SK-N-SH (cell line): ENCODE measurements at regions not wholly inside any gene's neighbourhood (a gene's known extent, or its start where the extent isn't known, plus 50 kb on each side); places are given as distances from the start of the nearest gene placed in this dataset.

Experiments used
- CTCF ChIA-PET: fragments of 300-600, 350-600 bp; formaldehyde crosslinking; extraction: SDS; loops from one replicate; lab custom pipeline; 2021; lab: Yijun Ruan, JAX
- POLR2A ChIA-PET: fragments of 350-600 bp; sonication (Branson Sonifier 250); formaldehyde crosslinking; extraction: SDS; loops from one replicate; lab custom pipeline; 2020; ENCODE audit warnings: antibody characterized with exemption, inconsistent platforms; lab: Yijun Ruan, JAX
- DNase-seq: peaks from one replicate; pipeline ENCODE4 v3.0.0; 2012
- H2AFZ ChIP-seq: fragments of 200-600 bp; sonication (generic); 2 replicates; pipeline ENCODE4 v1.8.1; 2016; ENCODE audit warnings: antibody characterized with exemption, mild to moderate bottlenecking, low read depth
- H3F3A ChIP-seq: fragments of 200-600 bp; sonication (generic); replicated peaks from 2 replicates; pipeline ENCODE3; 2016; ENCODE audit warnings: antibody characterized with exemption, mild to moderate bottlenecking; ENCODE audit not compliant: insufficient read depth
- H3K27ac ChIP-seq, 2 experiments: fragments of 200-500 bp in 1 of 2; fragments of 200-600 bp in 1 of 2; sonication (Bioruptor generic) in 1 of 2; sonication (generic), shearing (Covaris generic) in 1 of 2; 2 replicates each; pipeline versions ENCODE4 v1.5.1 to v1.6.1; 2014 to 2016; ENCODE audit warnings: low read depth in 2 of 2, inconsistent platforms in 1 of 2, low read length in 1 of 2, mild to moderate bottlenecking in 1 of 2, mixed read lengths in 1 of 2
- H3K27me3 ChIP-seq: fragments of 200-600 bp; sonication (generic), shearing (Covaris generic); 2 replicates; pipeline ENCODE4 v1.6.1; 2016; ENCODE audit warnings: mixed run types; ENCODE audit not compliant: insufficient read depth
- H3K36me3 ChIP-seq, 2 experiments: fragments of 200-500 bp in 1 of 2; fragments of 200-600 bp in 1 of 2; sonication (Bioruptor generic) in 1 of 2; sonication (generic) in 1 of 2; replicated peaks in 1 of 2; 2 replicates each; pipeline versions ENCODE3 to v1.5.1; 2014 to 2016; ENCODE audit warnings: low read length in 1 of 2, mild to moderate bottlenecking in 1 of 2; ENCODE audit not compliant: insufficient read depth in 2 of 2, control insufficient read depth in 1 of 2
- H3K4me1 ChIP-seq, 2 experiments: fragments of 200-500 bp in 1 of 2; fragments of 200-600 bp in 1 of 2; sonication (Bioruptor generic) in 1 of 2; sonication (generic), shearing (Covaris generic) in 1 of 2; 2 replicates each; pipeline versions ENCODE4 v1.5.1 to v1.6.1; 2014 to 2016; ENCODE audit warnings: low read depth in 1 of 2, low read length in 1 of 2, mixed run types in 1 of 2; ENCODE audit not compliant: insufficient read depth in 2 of 2, control insufficient read depth in 1 of 2
- H3K4me2 ChIP-seq: fragments of 200-600 bp; sonication (generic), shearing (Covaris generic); 2 replicates; pipeline ENCODE4 v1.6.1; 2017; ENCODE audit warnings: mixed run types
- H3K4me3 ChIP-seq, 2 experiments: fragments of 200-500 bp in 1 of 2; fragments of 200-600 bp in 1 of 2; sonication (Bioruptor generic) in 1 of 2; sonication (generic), shearing (Covaris generic) in 1 of 2; 2 replicates each; pipeline versions ENCODE4 v1.5.1 to v1.8.1; 2014 to 2016; ENCODE audit warnings: low read depth in 2 of 2, inconsistent platforms in 1 of 2, low read length in 1 of 2, mild to moderate bottlenecking in 1 of 2, mixed read lengths in 1 of 2, moderate library complexity in 1 of 2
- H3K79me2 ChIP-seq: fragments of 200-600 bp; sonication (generic); 2 replicates; pipeline ENCODE4 v1.8.1; 2017; ENCODE audit warnings: mild to moderate bottlenecking; ENCODE audit not compliant: insufficient read depth
- H3K9ac ChIP-seq: fragments of 200-600 bp; sonication (generic); 2 replicates; pipeline ENCODE4 v1.6.1; 2017; ENCODE audit warnings: mixed run types
- H3K9me2 ChIP-seq: fragments of 200-600 bp; sonication (generic); 2 replicates; pipeline ENCODE4 v1.6.1; 2017; ENCODE audit warnings: mixed run types
- H3K9me3 ChIP-seq: fragments of 200-600 bp; sonication (generic); 2 replicates; pipeline ENCODE4 v1.6.1; 2017; ENCODE audit warnings: mixed run types, mild to moderate bottlenecking, moderate library complexity
- H4K20me1 ChIP-seq: fragments of 200-600 bp; sonication (generic); 2 replicates; pipeline ENCODE4 v1.6.1; 2017; ENCODE audit warnings: mild to moderate bottlenecking, mixed run types; ENCODE audit not compliant: insufficient read depth
- CHD2 ChIP-seq: fragments of 150-350 bp; IDR thresholded peaks from 2 replicates; pipeline ENCODE4 v1.6.1; 2018; ENCODE audit warnings: low read length; ENCODE audit not compliant: partially characterized antibody
- EP300 ChIP-seq, 2 experiments: IDR thresholded peaks; 2 replicates each; pipeline versions ENCODE4 v1.4.0 to v1.6.1; 2012; ENCODE audit warnings: borderline replicate concordance in 1 of 2, low read depth in 1 of 2, low read length in 1 of 2
- EZH2phosphoT487 ChIP-seq: fragments of 200-600 bp; sonication (generic); IDR thresholded peaks from 2 replicates; pipeline ENCODE4 v1.6.1; 2017; ENCODE audit warnings: low read depth, mixed run types, mild to moderate bottlenecking, antibody characterized with exemption, moderate library complexity, borderline replicate concordance
- FOSL2 ChIP-seq: IDR thresholded peaks from 2 replicates; pipeline ENCODE4 v1.4.0; 2012; ENCODE audit warnings: low read depth, mild to moderate bottlenecking, moderate library complexity, borderline replicate concordance
- FOXM1 ChIP-seq: IDR thresholded peaks from 2 replicates; pipeline ENCODE4 v1.4.0; 2012; ENCODE audit warnings: low read depth, mild to moderate bottlenecking
- GATA2 ChIP-seq: sonication (generic); formaldehyde crosslinking; IDR thresholded peaks from 2 replicates; pipeline ENCODE4 v1.5.0; 2020; ENCODE audit warnings: mild to moderate bottlenecking, missing genetic modification reagents
- JUND ChIP-seq: IDR thresholded peaks from 2 replicates; pipeline ENCODE4 v1.4.0; 2012
- NRF1 ChIP-seq: IDR thresholded peaks from 2 replicates; pipeline ENCODE4 v1.6.1; 2012; ENCODE audit warnings: low read depth, mild to moderate bottlenecking, low read length
- RAD21 ChIP-seq: IDR thresholded peaks from 2 replicates; pipeline ENCODE4 v1.6.1; 2012; ENCODE audit warnings: mild to moderate bottlenecking, low read length
- RCOR1 ChIP-seq: fragments of 150-350 bp; IDR thresholded peaks from 2 replicates; pipeline ENCODE4 v1.6.1; 2017; ENCODE audit warnings: antibody characterized with exemption, low read length
- SIN3A ChIP-seq: IDR thresholded peaks from 2 replicates; pipeline ENCODE4 v1.6.1; 2012; ENCODE audit warnings: low read depth, mild to moderate bottlenecking, low read length, moderate library complexity, borderline replicate concordance
- SMC3 ChIP-seq: IDR thresholded peaks from 2 replicates; pipeline ENCODE4 v1.6.1; 2012; ENCODE audit warnings: low read depth, low read length, improper control_type of control experiment
- TAF1 ChIP-seq: IDR thresholded peaks from 2 replicates; pipeline ENCODE4 v1.6.1; 2012; ENCODE audit warnings: low read depth, mild to moderate bottlenecking, low read length, moderate library complexity, borderline replicate concordance
- TCF12 ChIP-seq: IDR thresholded peaks from 2 replicates; pipeline ENCODE4 v1.4.0; 2012
- WGBS: methylation state at CpG from one replicate; pipeline ENCODE4 v1.1.6; 2017; ENCODE audit warnings: low lambda C conversion rate; 5-methylcytosine and 5-hydroxymethylcytosine counted together
- TF ChIP-seq, protein P1 (sequence below): IDR thresholded peaks from 2 replicates; pipeline ENCODE4; 2012
- TF ChIP-seq, protein P2 (sequence below): IDR thresholded peaks from 2 replicates; pipeline ENCODE4 v1.4.0; 2012; ENCODE audit warnings: low read depth, borderline replicate concordance

DNA sequence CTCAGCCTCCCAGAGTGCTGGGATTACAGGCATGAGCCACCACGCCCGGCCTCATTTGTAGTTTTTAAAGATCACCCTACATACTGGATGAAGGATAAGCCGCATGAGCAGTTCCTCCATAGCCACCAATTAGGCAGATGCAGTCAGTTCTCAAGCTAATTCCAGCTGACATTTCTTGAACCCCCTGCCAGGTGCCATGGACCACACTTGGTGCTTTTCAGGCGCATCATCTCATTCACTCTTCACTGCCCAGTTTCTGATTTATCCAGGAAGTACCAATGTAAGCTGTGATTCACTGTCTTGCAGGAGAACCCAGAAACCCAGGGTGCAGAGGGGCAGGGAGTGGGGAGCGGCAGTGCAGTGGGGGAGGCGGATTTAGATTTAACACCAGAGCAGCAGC, 56.5 kb upstream of the RASA2 start:
- Histone ChIP-seq H3F3A (no peaks in the 10 kb centered on the region), H3K4me1 (peaks cover 13 to 20% of the 10 kb centered on the region in 2 experiments; a peak in 1 of 4 replicates), H3K36me3 (peaks cover 6 to 8% of the 10 kb centered on the region in 2 experiments), H3K4me3 (no peak overlapping the region), H3K4me2 (no peak overlapping the region), H2AFZ (no peak overlapping the region), H3K79me2 (peaks cover 50% of the 10 kb centered on the region), H4K20me1 (no peaks in the 10 kb centered on the region), H3K9me3 (no peaks in the 10 kb centered on the region)
- WGBS, result 98% methylated on average over 6 of the region's 6 CpGs
- POLR2A ChIA-PET, result no interaction called here
- no peak for TF ChIP-seq RCOR1
- no peak for TF ChIP-seq SMC3
- no peak for TF ChIP-seq SIN3A
- TF ChIP-seq TCF12, result 0 out of 2 replicates have a peak, but pooled peaks have one; percentile 9
- TF ChIP-seq EZH2phosphoT487, result no peak
- TF ChIP-seq JUND, result no peak
- TF ChIP-seq, protein P1, sequence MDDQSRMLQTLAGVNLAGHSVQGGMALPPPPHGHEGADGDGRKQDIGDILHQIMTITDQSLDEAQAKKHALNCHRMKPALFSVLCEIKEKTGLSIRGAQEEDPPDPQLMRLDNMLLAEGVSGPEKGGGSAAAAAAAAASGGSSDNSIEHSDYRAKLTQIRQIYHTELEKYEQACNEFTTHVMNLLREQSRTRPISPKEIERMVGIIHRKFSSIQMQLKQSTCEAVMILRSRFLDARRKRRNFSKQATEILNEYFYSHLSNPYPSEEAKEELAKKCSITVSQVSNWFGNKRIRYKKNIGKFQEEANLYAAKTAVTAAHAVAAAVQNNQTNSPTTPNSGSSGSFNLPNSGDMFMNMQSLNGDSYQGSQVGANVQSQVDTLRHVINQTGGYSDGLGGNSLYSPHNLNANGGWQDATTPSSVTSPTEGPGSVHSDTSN, result peak; percentile 33; the same call in 1 of the 2 replicates
- TF ChIP-seq NRF1, result no peak
- no peak for TF ChIP-seq RAD21
- TF ChIP-seq, protein P2, sequence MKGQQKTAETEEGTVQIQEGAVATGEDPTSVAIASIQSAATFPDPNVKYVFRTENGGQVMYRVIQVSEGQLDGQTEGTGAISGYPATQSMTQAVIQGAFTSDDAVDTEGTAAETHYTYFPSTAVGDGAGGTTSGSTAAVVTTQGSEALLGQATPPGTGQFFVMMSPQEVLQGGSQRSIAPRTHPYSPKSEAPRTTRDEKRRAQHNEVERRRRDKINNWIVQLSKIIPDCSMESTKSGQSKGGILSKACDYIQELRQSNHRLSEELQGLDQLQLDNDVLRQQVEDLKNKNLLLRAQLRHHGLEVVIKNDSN, result no peak
- no peak for TF ChIP-seq TAF1
- no peak for TF ChIP-seq EP300 (IDR thresholded peaks at IDR 0.05; ENCODE audit: borderline replicate concordance in 1 of 2, low read depth in 1 of 2, low read length in 1 of 2)
- no peak for TF ChIP-seq CHD2
- no peak for TF ChIP-seq FOXM1
- TF ChIP-seq, all 33 proteins: peak for 2
- H3K9me2 ChIP-seq, result no peaks in the 10 kb centered on the region
- no peak overlapping the region for H3K27ac ChIP-seq
- H3K27me3 ChIP-seq, result no peaks in the 10 kb centered on the region
- CTCF ChIA-PET, result interaction anchor here (1.0 to 3.8 kb wide), 2 partner anchors 12 to 30 kb away, joined by 3 to 17 read pairs; no protein-coding TSS in a partner anchor
- no peak overlapping the region for H3K9ac ChIP-seq
- no peak for DNase-seq

DNA sequence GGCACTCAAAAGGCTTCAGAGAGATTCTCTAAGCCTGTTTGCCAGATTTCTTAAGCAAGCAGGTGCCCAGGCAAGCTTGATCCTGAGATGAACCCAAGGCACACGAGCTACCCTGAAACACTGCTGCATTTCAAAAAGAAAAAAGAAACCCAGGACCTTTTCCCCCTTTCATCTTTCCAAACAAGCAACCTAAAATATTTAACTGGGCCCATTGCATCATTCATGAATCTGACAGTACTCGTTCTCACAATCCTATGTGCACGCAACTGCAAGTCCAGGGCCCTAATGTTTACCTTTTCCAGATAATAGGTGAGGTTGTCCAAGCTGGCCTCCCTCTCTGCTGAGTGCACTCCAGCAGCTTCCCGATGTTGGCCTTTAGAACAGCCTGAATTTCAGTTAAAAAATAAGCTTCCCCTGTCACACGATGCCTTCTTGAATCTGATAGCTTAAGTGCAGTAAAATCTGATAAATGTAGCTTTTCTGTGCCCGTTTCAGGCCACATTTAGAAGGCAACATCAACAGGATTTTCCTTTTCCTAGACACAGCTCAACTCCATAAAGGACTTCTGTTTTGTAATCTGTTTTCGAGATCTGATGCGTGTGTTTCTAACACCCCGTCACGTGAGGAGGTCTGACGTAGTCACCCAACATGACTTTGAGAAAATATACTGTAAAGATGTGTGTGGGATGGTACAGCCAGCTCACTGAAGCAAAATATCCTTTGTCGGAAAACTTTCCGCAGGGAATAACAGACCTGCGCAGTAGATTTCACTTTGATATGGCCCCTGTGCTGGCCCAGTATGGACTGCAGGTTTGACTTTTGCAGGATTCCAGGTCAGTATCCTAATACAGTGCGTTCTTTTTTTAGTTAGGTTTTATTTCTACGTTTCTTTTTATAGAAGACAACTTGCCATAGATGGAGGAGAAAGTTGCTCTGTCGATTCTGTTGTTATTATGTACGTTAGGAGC, 55.1 kb upstream of the RASA2 start:
- H3K4me2 ChIP-seq, result no peak overlapping the region
- H3K27ac ChIP-seq, result no peak overlapping the region
- no peaks in the 10 kb centered on the region for H3K27me3 ChIP-seq
- H3K4me1 ChIP-seq, result peaks cover 6 to 13% of the 10 kb centered on the region in 2 experiments; a peak in 1 of 4 replicates
- WGBS, result 87% methylated on average over 18 of the region's 18 CpGs
- no peaks in the 10 kb centered on the region for H3K9me3 ChIP-seq
- peaks cover 5% of the 10 kb centered on the region for H3F3A ChIP-seq
- H3K79me2 ChIP-seq, result peaks cover 50% of the 10 kb centered on the region
- no peak overlapping the region for H3K9ac ChIP-seq
- no peak overlapping the region for H3K4me3 ChIP-seq
- ChIA-PET POLR2A (no interaction called here), CTCF (interaction anchor here (0.7 to 3.8 kb wide), 8 partner anchors 10 to 129 kb away, joined by 3 to 17 read pairs (median 4); no protein-coding TSS in a partner anchor)
- no peaks in the 10 kb centered on the region for H4K20me1 ChIP-seq
- no peaks in the 10 kb centered on the region for H3K9me2 ChIP-seq
- H3K36me3 ChIP-seq, result peaks cover 3 to 8% of the 10 kb centered on the region in 2 experiments
- TF ChIP-seq FOSL2 (no peak), GATA2 (0 out of 2 replicates have a peak, but pooled peaks have one; percentile 17)
- no peak overlapping the region for H2AFZ ChIP-seq
- DNase-seq, result no peak
